ENCODE measurements at regions not wholly inside any gene's neighbourhood (a gene's known extent, or its start where the extent isn't known, plus 50 kb on each side); places are given as distances from the start of the nearest gene placed in this dataset.
"Not testable (repeated sequence)": the region's sequence is repeated elsewhere in the genome, so short reads cannot be mapped to it uniquely, and the experiment has no call there.

DNA sequence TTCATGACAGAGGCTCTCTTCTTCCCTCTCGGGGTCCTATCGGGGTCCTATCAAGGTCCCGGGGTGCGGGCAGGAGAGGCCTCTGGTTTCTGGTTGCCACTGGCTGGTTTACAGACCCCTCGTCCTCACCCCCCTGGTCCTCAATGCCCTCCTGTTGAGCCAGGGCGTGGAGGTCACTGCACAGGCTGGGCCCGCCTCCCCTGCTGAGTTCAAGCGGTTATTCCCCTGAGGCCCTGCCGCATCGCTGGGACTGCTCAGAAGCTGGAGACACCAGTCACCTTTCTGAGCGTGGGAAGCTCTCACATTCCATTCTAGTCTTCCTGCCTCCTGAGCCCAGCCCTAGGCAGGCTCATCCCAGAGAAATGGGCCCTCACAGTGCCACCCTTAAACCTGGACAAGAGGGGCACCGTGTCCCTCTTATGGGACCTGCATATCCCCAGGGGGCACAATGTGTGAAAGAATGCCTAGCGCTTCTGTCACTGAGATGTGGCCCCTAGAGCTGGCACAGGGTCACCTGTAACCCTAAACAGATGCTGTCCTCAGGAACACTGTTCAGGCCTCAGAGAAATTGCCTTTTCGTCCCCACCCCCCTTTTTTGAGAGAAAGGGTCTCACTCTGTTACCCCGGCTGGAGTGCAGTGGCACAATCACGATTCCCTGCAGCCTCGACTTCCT lies 177.7 kb upstream of the RGS6 start:
- no peak for DNase-seq (ENCODE audit: low read depth)
- TF ChIP-seq, protein P1, sequence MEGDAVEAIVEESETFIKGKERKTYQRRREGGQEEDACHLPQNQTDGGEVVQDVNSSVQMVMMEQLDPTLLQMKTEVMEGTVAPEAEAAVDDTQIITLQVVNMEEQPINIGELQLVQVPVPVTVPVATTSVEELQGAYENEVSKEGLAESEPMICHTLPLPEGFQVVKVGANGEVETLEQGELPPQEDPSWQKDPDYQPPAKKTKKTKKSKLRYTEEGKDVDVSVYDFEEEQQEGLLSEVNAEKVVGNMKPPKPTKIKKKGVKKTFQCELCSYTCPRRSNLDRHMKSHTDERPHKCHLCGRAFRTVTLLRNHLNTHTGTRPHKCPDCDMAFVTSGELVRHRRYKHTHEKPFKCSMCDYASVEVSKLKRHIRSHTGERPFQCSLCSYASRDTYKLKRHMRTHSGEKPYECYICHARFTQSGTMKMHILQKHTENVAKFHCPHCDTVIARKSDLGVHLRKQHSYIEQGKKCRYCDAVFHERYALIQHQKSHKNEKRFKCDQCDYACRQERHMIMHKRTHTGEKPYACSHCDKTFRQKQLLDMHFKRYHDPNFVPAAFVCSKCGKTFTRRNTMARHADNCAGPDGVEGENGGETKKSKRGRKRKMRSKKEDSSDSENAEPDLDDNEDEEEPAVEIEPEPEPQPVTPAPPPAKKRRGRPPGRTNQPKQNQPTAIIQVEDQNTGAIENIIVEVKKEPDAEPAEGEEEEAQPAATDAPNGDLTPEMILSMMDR (conservative IDR thresholded peaks at IDR 0.05; ENCODE audit: low read length): no peak
- H3K4me3 ChIP-seq (ENCODE audit: low read length): no peak overlapping the region

DNA sequence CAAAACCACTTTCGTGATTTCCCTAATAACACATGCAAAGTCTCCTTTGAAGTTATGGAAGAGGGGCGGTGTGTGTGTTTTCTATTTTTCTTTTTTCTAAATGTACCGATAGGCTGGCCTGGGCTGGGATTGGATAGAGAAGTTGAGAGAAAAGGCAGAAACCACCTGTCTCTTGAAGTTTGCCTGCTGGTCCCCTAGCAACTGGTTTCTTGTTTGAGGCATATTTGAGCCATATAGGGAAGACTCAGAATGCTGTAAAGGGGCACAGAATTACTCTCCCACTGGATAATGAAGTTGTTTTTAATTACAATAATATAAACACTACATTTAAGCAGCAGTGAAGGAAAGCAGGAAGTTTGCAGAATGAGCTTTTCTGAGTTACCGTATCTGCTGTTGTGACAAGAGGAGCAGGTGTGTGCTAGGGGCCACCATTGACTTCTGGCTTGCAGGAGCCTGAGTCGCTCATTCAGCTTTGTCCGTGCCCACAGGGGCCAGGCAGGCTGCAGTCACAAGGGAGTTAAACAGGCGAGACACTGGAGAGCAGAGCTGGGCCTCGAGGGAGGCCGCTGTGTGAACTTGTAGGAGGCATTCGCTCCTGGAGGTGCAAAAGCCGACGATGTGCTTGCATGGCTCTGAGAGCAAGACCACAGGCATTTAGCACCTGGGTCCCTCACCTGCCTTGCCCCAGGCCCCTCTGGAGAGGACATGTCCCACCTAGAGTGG lies 173.8 kb upstream of the RGS6 start:
- no peak for DNase-seq (ENCODE audit: low read depth)
- TF ChIP-seq, protein P1 (conservative IDR thresholded peaks at IDR 0.05; ENCODE audit: low read length): no peak
- no peak overlapping the region for H3K4me3 ChIP-seq (ENCODE audit: low read length)

DNA sequence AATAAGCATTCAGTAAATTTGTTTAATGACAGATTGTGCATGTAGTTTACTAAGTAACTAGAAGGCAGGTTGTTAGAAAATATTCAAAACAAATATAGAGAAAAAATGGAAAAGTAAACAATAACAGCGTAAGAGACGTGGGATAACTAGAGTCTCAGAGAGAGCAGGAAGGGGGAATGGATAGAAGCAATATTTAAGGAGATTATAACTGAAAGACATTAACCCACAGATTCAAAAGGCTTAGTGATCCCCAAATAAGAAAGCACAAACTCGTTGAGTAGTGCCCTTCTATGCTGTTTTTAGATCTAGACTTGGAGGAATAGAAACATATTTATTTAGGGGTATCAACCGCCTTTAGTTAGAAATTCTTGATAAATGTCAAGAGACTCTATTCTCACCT lies 169.7 kb upstream of the RGS6 start:
- TF ChIP-seq, protein P1 (conservative IDR thresholded peaks at IDR 0.05; ENCODE audit: low read length): no peak

DNA sequence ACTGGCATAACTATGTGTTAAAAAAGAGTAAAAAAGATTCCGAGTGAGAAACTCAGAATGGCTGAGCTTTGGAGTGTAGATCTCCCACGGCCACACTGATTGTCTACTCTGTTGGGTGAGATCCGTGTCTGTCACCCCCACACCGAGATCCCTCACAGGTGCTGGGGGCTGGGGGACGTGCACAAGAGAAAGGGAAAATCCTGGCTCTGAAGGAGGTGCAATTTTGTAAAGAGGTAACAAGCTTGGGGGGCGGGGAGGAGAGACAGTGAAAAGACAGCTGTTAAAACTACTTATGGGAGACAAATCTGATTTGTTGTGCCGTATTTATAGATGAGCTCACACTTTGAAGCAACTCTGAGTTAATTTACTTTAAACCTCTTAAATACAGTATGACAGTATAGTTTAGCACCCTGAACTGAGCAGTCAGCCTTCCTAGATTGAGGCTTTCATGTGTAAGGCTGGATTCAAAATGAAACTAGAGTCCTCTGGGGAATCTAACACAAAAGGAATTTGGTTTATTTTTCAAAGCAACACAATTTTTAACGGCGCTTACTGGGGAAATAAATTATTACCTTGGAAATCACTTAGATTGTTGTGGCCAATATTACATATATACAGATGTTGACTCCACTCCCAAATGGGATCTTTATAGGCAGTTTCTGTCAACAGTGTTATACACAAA lies 167.4 kb upstream of the RGS6 start:
- TF ChIP-seq, protein P1 (conservative IDR thresholded peaks at IDR 0.05; ENCODE audit: low read length): no peak

More for the DNA sequence above, 169.7 kb upstream of the RGS6 start:
- DNase-seq (ENCODE audit: low read depth): no peak
- H3K4me3 ChIP-seq (ENCODE audit: low read length): no peak overlapping the region

DNA sequence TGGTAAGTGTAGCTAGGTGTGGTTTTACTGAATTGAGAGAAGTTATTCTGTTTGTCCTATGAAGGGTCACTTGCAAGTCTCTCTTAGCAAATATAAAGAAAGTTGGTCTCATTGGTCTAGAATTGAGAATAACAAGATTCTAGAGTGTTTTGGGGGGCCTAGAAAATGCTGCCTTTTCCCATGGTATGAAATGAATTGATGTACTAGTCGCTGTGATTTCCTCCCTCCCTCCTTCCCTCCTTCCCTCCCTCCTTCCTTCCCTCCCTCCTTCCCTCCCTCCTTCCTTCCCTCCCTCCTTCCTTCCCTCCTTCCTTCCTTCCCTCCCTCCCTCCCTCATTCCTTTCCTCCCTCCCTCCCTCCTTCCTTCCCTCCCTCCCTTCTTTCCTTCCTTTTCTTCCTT lies 166.7 kb upstream of the RGS6 start:
- DNase-seq (ENCODE audit: low read depth): no peak
- H3K4me3 ChIP-seq (ENCODE audit: low read length): no peak overlapping the region
- TF ChIP-seq, protein P1 (conservative IDR thresholded peaks at IDR 0.05; ENCODE audit: low read length): no peak

More for the DNA sequence above, 167.4 kb upstream of the RGS6 start:
- DNase-seq (ENCODE audit: low read depth): peak; percentile 22
- peak overlapping the region; percentile 28 for H3K4me3 ChIP-seq (ENCODE audit: low read length)

DNA sequence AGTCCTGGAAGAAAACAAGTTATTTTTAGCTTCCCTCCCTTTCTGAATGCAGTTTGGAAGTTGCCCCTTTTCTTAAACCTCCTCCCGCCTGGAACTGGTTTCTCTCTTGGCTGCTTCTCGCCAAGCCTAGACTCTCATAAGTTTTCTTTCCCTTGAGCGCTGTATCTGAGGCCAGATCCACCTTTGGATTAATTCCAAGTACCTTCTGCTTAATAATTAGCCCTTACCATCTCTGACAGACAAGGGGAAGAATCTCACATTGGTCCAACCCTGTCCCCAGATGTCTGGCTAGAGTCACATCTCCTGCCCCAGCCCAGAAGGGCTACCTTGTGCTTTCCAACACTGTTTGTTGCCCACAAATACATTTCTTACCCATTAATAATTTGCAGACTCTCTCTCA lies 161.8 kb upstream of the RGS6 start:
- DNase-seq (ENCODE audit: low read depth): no peak
- H3K4me3 ChIP-seq (ENCODE audit: low read length): no peak overlapping the region
- TF ChIP-seq, protein P1 (conservative IDR thresholded peaks at IDR 0.05; ENCODE audit: low read length): no peak

DNA sequence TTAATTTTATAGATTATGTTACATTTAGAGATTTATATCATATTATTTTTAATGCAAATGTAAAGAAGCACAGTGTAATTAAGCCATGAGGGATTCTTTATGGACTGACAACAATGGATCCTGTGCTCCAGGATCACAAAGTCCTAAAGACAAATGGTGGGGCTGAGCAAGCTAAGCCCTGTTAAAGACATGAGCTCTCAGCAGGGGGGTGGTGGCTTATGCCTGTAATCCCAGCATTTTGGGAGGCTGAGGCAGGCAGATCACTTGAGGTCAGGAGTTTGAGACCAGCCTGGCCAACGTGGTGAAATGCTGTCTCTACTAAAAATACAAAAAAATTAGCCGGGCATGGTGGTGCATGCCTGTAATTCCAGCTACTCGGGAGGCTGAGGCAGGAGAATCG lies 160.8 kb upstream of the RGS6 start:
- DNase-seq (ENCODE audit: low read depth): not testable (repeated sequence)

DNA sequence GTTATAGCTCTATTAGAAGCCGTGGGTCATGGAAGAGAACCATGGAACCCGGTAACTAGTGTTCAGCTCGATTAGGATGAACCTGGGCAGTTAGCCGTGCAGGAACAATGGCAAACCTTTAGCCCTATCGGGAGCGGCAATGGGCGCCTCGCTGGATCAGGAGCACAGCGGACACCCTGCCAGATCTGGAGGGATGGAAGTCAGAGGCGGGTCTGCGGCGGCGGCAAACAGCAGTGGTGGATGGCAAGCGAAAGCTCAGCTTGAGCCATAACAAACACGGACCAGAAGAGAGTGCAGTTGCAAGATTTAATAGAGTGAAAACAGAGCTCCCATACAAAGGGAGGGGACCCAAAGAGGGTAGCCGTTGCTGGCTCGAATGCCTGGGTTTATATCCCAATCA lies 160.2 kb upstream of the RGS6 start:
- H3K4me3 ChIP-seq (ENCODE audit: low read length); DNase-seq (ENCODE audit: low read depth): not testable (repeated sequence)

More for the DNA sequence above, 160.8 kb upstream of the RGS6 start:
- not testable (repeated sequence) for H3K4me3 ChIP-seq (ENCODE audit: low read length)
